ENCODE measurements at regions not wholly inside any gene's neighbourhood (a gene's known extent, or its start where the extent isn't known, plus 50 kb on each side); places are given as distances from the start of the nearest gene placed in this dataset.
A peak's percentile ranks its signal among the peaks of the same experiment; 100 is the strongest.
"Not testable (repeated sequence)": the region's sequence is repeated elsewhere in the genome, so short reads cannot be mapped to it uniquely, and the experiment has no call there.

DNA sequence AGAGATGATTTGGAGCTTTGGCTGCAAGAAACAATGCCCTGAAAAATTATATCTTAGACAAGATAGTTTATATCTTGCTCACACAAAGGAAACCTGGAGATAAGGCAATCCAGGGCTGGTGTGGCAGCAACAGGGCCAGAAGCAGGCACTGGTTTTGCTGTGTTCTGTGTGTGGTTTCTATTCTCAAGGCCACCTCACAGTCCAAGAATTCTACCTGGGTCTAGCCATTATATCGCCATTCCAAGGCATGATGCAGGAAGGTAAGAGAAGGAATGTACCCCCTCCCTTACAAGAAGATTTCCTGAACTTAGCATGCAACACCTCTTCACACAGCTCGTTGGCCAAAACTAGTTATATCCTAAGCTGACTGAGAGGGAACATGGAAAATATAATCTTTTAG lies 74.5 kb upstream of the MEGF10 start:
- no peaks in the 10 kb centered on the region for H3K9me3 ChIP-seq
- peaks cover 0 to 9% of the 10 kb centered on the region in 2 donors for H3K4me1 ChIP-seq
- intact Hi-C loops (cut with DNase I), result no loop called here
- no peaks in the 10 kb centered on the region for H3K36me3 ChIP-seq
- no peak overlapping the region for H3K27ac ChIP-seq
- no peaks in the 10 kb centered on the region for H3K27me3 ChIP-seq
- no peak overlapping the region for H3K4me3 ChIP-seq (replicated peaks in 1 of 3)
- DNase-seq, result no peak
- 81 to 85% methylated on average over 2 of the region's 2 CpGs for WGBS, 2 donors
- TF ChIP-seq POLR2A (IDR thresholded peaks at IDR 0.05) (no peak), CTCF (IDR thresholded peaks at IDR 0.05) (no peak)

GRCh38 chr5:127216898-127217675 lies 73.5 kb upstream of the MEGF10 start:
- TF ChIP-seq POLR2A (IDR thresholded peaks at IDR 0.05) (no peak), CTCF (IDR thresholded peaks at IDR 0.05) (peak in 4 of 6 experiments; percentile 3 to 55 (median 24))
- H3K4me3 ChIP-seq (replicated peaks in 1 of 3), result no peak overlapping the region
- WGBS, 2 donors, result 49 to 56% methylated on average over 3 of the region's 3 CpGs

DNA sequence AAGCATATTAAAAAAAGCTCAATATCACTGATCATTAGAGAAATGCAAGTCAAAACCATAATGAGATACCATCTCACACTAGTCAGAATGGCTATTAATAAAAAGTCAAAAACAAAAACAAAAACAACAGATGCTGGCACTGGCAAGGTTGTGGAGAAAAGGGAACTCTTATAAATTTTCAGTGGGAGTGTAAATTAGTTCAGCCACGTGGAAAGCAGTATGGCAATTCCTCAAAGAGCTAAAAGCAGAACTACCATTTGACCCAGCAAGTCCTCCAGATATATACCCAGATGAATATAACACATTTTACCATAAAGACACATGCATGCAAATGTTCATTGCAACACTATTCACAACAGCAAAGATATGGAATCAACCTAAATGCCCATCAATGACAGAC lies 68.7 kb upstream of the MEGF10 start:
- 67 to 81% methylated on average over 1 of the region's 1 CpG for WGBS, 2 donors

More at GRCh38 chr5:127216898-127217675, 73.5 kb upstream of the MEGF10 start:
- Histone ChIP-seq H3K27ac (no peak overlapping the region), H3K27me3 (no peaks in the 10 kb centered on the region), H3K9me3 (no peaks in the 10 kb centered on the region), H3K36me3 (no peaks in the 10 kb centered on the region), H3K4me1 (peaks cover 0 to 9% of the 10 kb centered on the region in 2 donors)
- peak; percentile 75 for DNase-seq
- intact Hi-C loops (cut with DNase I), result no loop called here

GRCh38 chr5:127222571-127223156 lies 67.9 kb upstream of the MEGF10 start:
- H3K36me3 ChIP-seq; H3K4me3 ChIP-seq (replicated peaks in 1 of 3); H3K9me3 ChIP-seq; intact Hi-C loops (cut with DNase I); DNase-seq; H3K27me3 ChIP-seq; H3K4me1 ChIP-seq; H3K27ac ChIP-seq: not testable (repeated sequence)
- WGBS, 2 donors, result 78 to 84% methylated on average over 1 of the region's 1 CpG

More for the DNA sequence above, 68.7 kb upstream of the MEGF10 start:
- intact Hi-C loops (cut with DNase I); H3K36me3 ChIP-seq; H3K9me3 ChIP-seq; H3K4me3 ChIP-seq (replicated peaks in 1 of 3); H3K27ac ChIP-seq; H3K4me1 ChIP-seq; H3K27me3 ChIP-seq; DNase-seq: not testable (repeated sequence)

DNA sequence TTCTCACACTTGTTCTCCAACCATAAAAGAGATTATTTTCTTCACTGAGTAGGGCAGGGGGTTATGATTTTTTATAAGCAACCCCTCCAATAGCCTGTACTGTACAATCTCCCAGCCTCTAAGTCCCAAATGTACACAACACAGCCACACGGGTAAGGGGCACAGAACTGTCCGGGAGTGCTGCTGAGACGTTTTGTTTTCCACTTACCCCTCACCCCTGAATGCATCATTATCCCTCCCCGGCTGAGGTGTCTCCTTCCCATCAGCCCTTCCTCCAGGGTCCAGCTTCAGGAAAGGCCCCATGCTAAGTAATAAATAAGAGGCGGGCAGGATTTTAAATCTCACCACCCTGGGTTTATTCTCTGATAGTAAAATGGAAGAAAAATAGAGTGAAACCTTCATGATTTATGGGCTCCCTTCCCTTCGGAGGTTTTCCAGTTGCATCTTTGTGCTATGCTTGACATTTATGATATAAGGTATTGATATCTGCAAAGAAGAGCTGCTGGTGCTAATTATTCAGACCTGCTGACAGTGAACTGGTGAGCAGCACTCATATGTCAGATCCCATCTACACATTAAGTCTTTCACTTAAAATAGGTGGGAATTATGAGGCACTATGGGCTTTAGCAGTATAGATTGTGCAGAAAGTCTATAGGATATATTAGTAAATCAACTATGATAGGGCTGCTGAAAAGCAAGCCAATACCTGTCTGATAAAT lies 67.2 kb upstream of the MEGF10 start:
- Histone ChIP-seq H3K4me1 (no peaks in the 10 kb centered on the region), H3K27ac (no peak overlapping the region), H3K4me3 (replicated peaks in 1 of 3) (no peak overlapping the region), H3K9me3 (no peaks in the 10 kb centered on the region), H3K27me3 (no peaks in the 10 kb centered on the region), H3K36me3 (no peaks in the 10 kb centered on the region)
- intact Hi-C loops (cut with DNase I), result no loop called here
- no peak for DNase-seq
- TF ChIP-seq CTCF (IDR thresholded peaks at IDR 0.05), result no peak
- TF ChIP-seq POLR2A (IDR thresholded peaks at IDR 0.05), result no peak
- 69 to 73% methylated on average over 6 of the region's 6 CpGs for WGBS, 2 donors

DNA sequence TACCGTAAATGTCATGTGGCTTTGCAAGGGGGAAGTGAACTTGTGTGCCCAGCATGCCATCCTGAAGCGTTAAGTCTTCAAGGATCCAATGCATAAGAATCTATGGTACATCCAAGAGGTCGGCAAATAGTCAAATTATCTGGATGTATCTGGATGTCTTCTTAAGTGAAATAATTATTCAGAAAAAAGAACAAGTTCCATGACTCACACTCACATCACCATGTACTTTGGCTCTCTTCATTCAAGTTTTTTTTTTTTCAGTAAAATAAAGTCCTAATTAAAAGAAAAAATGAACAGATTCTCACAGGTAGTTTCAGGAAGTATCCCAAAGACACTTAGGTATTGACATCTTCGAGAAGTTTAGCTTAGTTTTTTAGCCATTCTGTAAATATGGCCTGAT lies 62.7 kb upstream of the MEGF10 start:
- Histone ChIP-seq H3K4me1 (no peaks in the 10 kb centered on the region), H3K4me3 (replicated peaks in 1 of 3) (no peak overlapping the region), H3K27ac (no peak overlapping the region), H3K9me3 (no peaks in the 10 kb centered on the region), H3K27me3 (no peaks in the 10 kb centered on the region), H3K36me3 (no peaks in the 10 kb centered on the region)
- TF ChIP-seq CTCF (IDR thresholded peaks at IDR 0.05) (no peak), POLR2A (IDR thresholded peaks at IDR 0.05) (no peak)
- DNase-seq, result no peak
- WGBS, 2 donors, result 94 to 100% methylated on average over 4 of the region's 4 CpGs
- intact Hi-C loops (cut with DNase I), result no loop called here

Data from thyroid gland (tissue), 4 donors.